Neural cell (in vitro differentiated cells): ENCODE measurements at regions not wholly inside any gene's neighbourhood (a gene's known extent, or its start where the extent isn't known, plus 50 kb on each side); places are given as distances from the start of the nearest gene placed in this dataset.

Source experiments
- H2AFZ ChIP-seq: fragments of 200-600, 300-800 bp; sonication (generic), shearing (Covaris generic); 2 replicates; pipeline ENCODE4 v1.6.0; 2014; ENCODE audit warnings: low read depth, mild to moderate bottlenecking, antibody characterized with exemption, low read length, moderate library complexity
- H3F3A ChIP-seq: fragments of 200-600 bp; shearing (Covaris generic); 2 replicates; pipeline ENCODE4 v1.6.1; 2016; ENCODE audit warnings: mild to moderate bottlenecking, moderate library complexity, mixed read lengths, antibody characterized with exemption, low read length; ENCODE audit not compliant: insufficient read depth, poor library complexity, severe bottlenecking
- H3K27ac ChIP-seq: fragments of 200-600, 300-800 bp; sonication (generic), shearing (Covaris generic); 2 replicates; pipeline ENCODE4 v1.5.1; 2014; ENCODE audit warnings: mild to moderate bottlenecking, low read length, moderate library complexity
- H3K27me3 ChIP-seq: fragments of 300-800, 200-600 bp; sonication (generic), shearing (Covaris generic); 2 replicates; pipeline ENCODE4 v1.6.0; 2014; ENCODE audit warnings: mild to moderate bottlenecking, low read depth, low read length, moderate library complexity; ENCODE audit not compliant: insufficient read depth
- H3K36me3 ChIP-seq: fragments of 300-800, 200-600 bp; sonication (generic), shearing (Covaris generic); 2 replicates; pipeline ENCODE4 v1.5.1; 2014; ENCODE audit warnings: mild to moderate bottlenecking, antibody characterized with exemption, low read length, moderate library complexity; ENCODE audit not compliant: insufficient read depth
- H3K4me2 ChIP-seq: fragments of 300-800, 200-600 bp; sonication (generic), shearing (Covaris generic); 2 replicates; pipeline ENCODE4 v1.6.0; 2014; ENCODE audit warnings: mild to moderate bottlenecking, low read length
- H3K4me3 ChIP-seq: fragments of 300-800, 200-600 bp; sonication (generic), shearing (Covaris generic); 2 replicates; pipeline ENCODE4 v1.5.1; 2014; ENCODE audit warnings: mild to moderate bottlenecking, low read length, moderate library complexity
- H3K79me2 ChIP-seq: fragments of 200-600 bp; shearing (Covaris generic); replicated peaks from 2 replicates; pipeline ENCODE4 v1.6.0; 2014; ENCODE audit warnings: mild to moderate bottlenecking, low read length, moderate library complexity; ENCODE audit not compliant: insufficient read depth
- H3K9ac ChIP-seq: fragments of 300-800, 200-600 bp; sonication (generic), shearing (Covaris generic); 2 replicates; pipeline ENCODE4 v1.6.1; 2016; ENCODE audit warnings: mild to moderate bottlenecking, low read length, mixed read lengths
- H3K9me2 ChIP-seq: fragments of 200-600 bp; shearing (Covaris generic); 2 replicates; pipeline ENCODE4 v1.6.1; 2016; ENCODE audit warnings: mild to moderate bottlenecking, low read length, mixed read lengths; ENCODE audit not compliant: insufficient read depth
- H3K9me3 ChIP-seq: fragments of 200-600, 300-800 bp; sonication (generic), shearing (Covaris generic); 2 replicates; pipeline ENCODE4 v1.6.1; 2016; ENCODE audit warnings: mild to moderate bottlenecking, mixed run types, low read length, moderate library complexity, mixed read lengths
- H4K20me1 ChIP-seq: fragments of 200-600 bp; shearing (Covaris generic); 2 replicates; pipeline ENCODE4 v1.6.1; 2016; ENCODE audit warnings: mild to moderate bottlenecking, mixed run types; ENCODE audit not compliant: insufficient read depth
- EP300 ChIP-seq: fragments of 450-650 bp; conservative IDR thresholded peaks from 2 replicates; pipeline ENCODE4 v1.6.1; 2014; ENCODE audit warnings: antibody characterized with exemption, mild to moderate bottlenecking, moderate library complexity; ENCODE audit not compliant: poor library complexity, severe bottlenecking
- EZH2 ChIP-seq: fragments of 200-600, 300-800 bp; shearing (Covaris generic), sonication (generic); IDR thresholded peaks from 2 replicates; pipeline ENCODE4 v1.6.1; 2014; ENCODE audit warnings: antibody characterized with exemption, low read length, borderline replicate concordance, mild to moderate bottlenecking; ENCODE audit not compliant: insufficient read depth, poor library complexity, severe bottlenecking
- MXI1 ChIP-seq: fragments of 450-650 bp; conservative IDR thresholded peaks from 2 replicates; pipeline ENCODE4 v1.6.1; 2014; ENCODE audit warnings: antibody characterized with exemption, mild to moderate bottlenecking; ENCODE audit not compliant: poor library complexity, severe bottlenecking
- POLR2AphosphoS5 ChIP-seq: IDR thresholded peaks from 2 replicates; pipeline ENCODE4 v1.6.1; 2012
- RAD21 ChIP-seq: fragments of 450-650 bp; conservative IDR thresholded peaks from 2 replicates; pipeline ENCODE4 v1.6.1; 2014; ENCODE audit warnings: antibody characterized with exemption, mild to moderate bottlenecking, moderate library complexity
- REST ChIP-seq: IDR thresholded peaks from 2 replicates; pipeline ENCODE4 v1.6.1; 2012; ENCODE audit warnings: borderline replicate concordance
- SMC3 ChIP-seq: fragments of 450-650 bp; conservative IDR thresholded peaks from 2 replicates; pipeline ENCODE4 v1.6.1; 2014; ENCODE audit warnings: antibody characterized with exemption, mild to moderate bottlenecking, moderate library complexity; ENCODE audit not compliant: poor library complexity
- TAF1 ChIP-seq: IDR thresholded peaks from 2 replicates; pipeline ENCODE4 v1.6.1; 2012; ENCODE audit warnings: low read depth
- TF ChIP-seq, protein P1 (sequence below): fragments of 450-650 bp; IDR thresholded peaks from 2 replicates; pipeline ENCODE4 v1.5.1; 2014; ENCODE audit warnings: antibody characterized with exemption, mild to moderate bottlenecking, moderate library complexity; ENCODE audit not compliant: poor library complexity, severe bottlenecking

DNA sequence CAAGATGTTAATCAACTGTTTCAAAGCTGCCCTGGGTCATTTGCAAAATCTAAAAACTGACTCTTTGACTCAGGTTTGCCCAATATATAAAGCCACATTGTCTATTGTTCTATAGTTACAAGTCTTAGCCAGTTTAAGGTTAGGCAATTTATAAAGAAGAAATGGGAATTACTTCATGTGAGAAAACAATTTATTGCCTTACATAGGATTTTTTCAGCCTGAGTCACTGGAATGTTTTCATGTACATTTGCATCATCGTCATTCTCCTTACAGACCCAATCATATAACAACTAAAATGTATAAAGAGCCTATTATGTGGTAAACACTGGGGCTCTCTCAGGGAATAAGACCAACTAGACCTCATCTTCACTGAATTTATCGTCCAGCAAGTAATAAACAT, 100.3 kb upstream of the PLEKHG7 start:
- H2AFZ ChIP-seq, result no peak overlapping the region
- H3F3A ChIP-seq, result no peaks in the 10 kb centered on the region
- H3K27ac ChIP-seq, result no peak overlapping the region
- no peaks in the 10 kb centered on the region for H3K9me2 ChIP-seq
- H3K79me2 ChIP-seq, result no peaks in the 10 kb centered on the region
- H3K9me3 ChIP-seq, result peaks cover 3% of the 10 kb centered on the region
- TF ChIP-seq POLR2AphosphoS5 (no peak), RAD21 (no peak), SMC3 (no peak), EZH2 (no peak), TAF1 (no peak), EP300 (no peak), REST (no peak), MXI1 (no peak)
- TF ChIP-seq, protein P1, sequence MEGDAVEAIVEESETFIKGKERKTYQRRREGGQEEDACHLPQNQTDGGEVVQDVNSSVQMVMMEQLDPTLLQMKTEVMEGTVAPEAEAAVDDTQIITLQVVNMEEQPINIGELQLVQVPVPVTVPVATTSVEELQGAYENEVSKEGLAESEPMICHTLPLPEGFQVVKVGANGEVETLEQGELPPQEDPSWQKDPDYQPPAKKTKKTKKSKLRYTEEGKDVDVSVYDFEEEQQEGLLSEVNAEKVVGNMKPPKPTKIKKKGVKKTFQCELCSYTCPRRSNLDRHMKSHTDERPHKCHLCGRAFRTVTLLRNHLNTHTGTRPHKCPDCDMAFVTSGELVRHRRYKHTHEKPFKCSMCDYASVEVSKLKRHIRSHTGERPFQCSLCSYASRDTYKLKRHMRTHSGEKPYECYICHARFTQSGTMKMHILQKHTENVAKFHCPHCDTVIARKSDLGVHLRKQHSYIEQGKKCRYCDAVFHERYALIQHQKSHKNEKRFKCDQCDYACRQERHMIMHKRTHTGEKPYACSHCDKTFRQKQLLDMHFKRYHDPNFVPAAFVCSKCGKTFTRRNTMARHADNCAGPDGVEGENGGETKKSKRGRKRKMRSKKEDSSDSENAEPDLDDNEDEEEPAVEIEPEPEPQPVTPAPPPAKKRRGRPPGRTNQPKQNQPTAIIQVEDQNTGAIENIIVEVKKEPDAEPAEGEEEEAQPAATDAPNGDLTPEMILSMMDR, result no peak
- H3K4me3 ChIP-seq, result no peak overlapping the region
- H3K9ac ChIP-seq, result no peak overlapping the region
- H3K27me3 ChIP-seq, result no peaks in the 10 kb centered on the region
- H4K20me1 ChIP-seq, result no peaks in the 10 kb centered on the region
- no peaks in the 10 kb centered on the region for H3K36me3 ChIP-seq
- H3K4me2 ChIP-seq, result no peak overlapping the region

DNA sequence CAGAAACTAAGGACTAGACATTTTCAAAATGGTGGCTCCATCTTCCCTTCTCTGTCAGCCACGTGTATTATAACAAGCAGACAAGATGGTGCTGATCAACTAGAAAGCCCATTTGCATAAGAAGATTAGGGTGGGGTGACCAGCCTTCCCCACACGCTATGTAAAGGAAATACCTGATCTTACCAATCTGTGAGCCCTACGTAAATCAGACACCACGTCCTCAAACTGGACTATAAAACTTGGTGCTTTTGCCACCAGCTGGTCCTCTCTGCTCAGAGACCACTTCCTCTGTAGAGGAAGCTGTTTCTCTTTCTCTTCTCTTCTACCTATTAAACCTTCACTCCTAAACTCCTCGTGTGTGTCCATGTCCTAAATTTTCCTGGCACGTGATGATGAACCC, 101.1 kb upstream of the PLEKHG7 start:
- no peaks in the 10 kb centered on the region for H4K20me1 ChIP-seq
- H3F3A ChIP-seq, result no peaks in the 10 kb centered on the region

More for the DNA sequence above, 101.1 kb upstream of the PLEKHG7 start:
- Histone ChIP-seq H3K79me2 (no peaks in the 10 kb centered on the region), H3K9ac (no peak overlapping the region), H3K27me3 (no peaks in the 10 kb centered on the region), H3K4me3 (no peak overlapping the region), H3K27ac (no peak overlapping the region), H3K9me2 (no peaks in the 10 kb centered on the region), H3K36me3 (no peaks in the 10 kb centered on the region), H3K4me2 (no peak overlapping the region), H3K9me3 (peaks cover 3% of the 10 kb centered on the region), H2AFZ (no peak overlapping the region)
- TF ChIP-seq POLR2AphosphoS5 (no peak), EP300 (no peak)
- TF ChIP-seq, protein P1, result no peak
